PFSK-1 (cell line): ENCODE measurements at regions not wholly inside any gene's neighbourhood (a gene's known extent, or its start where the extent isn't known, plus 50 kb on each side); places are given as distances from the start of the nearest gene placed in this dataset.

Experiments used
- FOXP2 ChIP-seq: optimal IDR thresholded peaks from 2 replicates; pipeline ENCODE3; 2011; ENCODE audit warnings: borderline replicate concordance, control low read depth, inconsistent platforms; ENCODE audit not compliant: insufficient read depth; ENCODE audit errors: extremely low read length, extremely low read depth
- POLR2AphosphoS5 ChIP-seq: IDR thresholded peaks from 2 replicates; pipeline ENCODE4 v1.6.1; 2012; ENCODE audit warnings: low read depth, mild to moderate bottlenecking, control low read depth, low read length, moderate library complexity
- SIN3A ChIP-seq: IDR thresholded peaks from 2 replicates; pipeline ENCODE4 v1.6.1; 2012; ENCODE audit warnings: mild to moderate bottlenecking, low read length, moderate library complexity, borderline replicate concordance; ENCODE audit not compliant: insufficient read depth
- TAF1 ChIP-seq: IDR thresholded peaks from 2 replicates; pipeline ENCODE4 v1.6.1; 2012; ENCODE audit warnings: low read length, control low read depth, borderline replicate concordance; ENCODE audit not compliant: insufficient read depth
- TF ChIP-seq, protein P1 (sequence below), 2 experiments: IDR thresholded peaks; 2 replicates each; pipeline versions ENCODE4 v1.6.1 to v1.8.0; 2011 to 2012; ENCODE audit warnings: low read depth in 2 of 2, low read length in 2 of 2, control low read depth in 1 of 2, inconsistent platforms in 1 of 2, mild to moderate bottlenecking in 1 of 2, moderate library complexity in 1 of 2; ENCODE audit not compliant: insufficient read depth in 1 of 2

DNA sequence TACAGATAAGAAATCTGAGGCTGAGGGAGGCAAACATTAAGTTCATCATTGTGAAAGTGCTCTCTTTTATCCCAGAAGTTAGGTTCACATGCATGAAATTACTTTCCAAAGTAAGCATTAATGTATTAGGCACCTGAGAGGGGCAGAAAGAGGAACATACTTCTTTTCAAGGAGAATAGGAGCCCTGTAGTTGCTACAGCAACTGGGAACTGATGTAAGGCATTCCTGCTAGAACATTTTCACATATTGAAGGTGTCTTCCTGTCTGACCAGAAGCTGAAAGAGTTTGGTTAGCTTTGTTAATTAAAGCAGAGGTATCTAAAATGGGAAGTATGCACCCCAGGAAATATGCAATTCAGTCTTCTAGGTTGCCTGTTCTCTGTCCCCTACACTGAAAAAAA is 65.5 kb upstream of the ZBTB20 start:
- no peak for TF ChIP-seq POLR2AphosphoS5
- TF ChIP-seq SIN3A, result no peak
- TF ChIP-seq, protein P1, sequence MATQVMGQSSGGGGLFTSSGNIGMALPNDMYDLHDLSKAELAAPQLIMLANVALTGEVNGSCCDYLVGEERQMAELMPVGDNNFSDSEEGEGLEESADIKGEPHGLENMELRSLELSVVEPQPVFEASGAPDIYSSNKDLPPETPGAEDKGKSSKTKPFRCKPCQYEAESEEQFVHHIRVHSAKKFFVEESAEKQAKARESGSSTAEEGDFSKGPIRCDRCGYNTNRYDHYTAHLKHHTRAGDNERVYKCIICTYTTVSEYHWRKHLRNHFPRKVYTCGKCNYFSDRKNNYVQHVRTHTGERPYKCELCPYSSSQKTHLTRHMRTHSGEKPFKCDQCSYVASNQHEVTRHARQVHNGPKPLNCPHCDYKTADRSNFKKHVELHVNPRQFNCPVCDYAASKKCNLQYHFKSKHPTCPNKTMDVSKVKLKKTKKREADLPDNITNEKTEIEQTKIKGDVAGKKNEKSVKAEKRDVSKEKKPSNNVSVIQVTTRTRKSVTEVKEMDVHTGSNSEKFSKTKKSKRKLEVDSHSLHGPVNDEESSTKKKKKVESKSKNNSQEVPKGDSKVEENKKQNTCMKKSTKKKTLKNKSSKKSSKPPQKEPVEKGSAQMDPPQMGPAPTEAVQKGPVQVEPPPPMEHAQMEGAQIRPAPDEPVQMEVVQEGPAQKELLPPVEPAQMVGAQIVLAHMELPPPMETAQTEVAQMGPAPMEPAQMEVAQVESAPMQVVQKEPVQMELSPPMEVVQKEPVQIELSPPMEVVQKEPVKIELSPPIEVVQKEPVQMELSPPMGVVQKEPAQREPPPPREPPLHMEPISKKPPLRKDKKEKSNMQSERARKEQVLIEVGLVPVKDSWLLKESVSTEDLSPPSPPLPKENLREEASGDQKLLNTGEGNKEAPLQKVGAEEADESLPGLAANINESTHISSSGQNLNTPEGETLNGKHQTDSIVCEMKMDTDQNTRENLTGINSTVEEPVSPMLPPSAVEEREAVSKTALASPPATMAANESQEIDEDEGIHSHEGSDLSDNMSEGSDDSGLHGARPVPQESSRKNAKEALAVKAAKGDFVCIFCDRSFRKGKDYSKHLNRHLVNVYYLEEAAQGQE (IDR thresholded peaks at IDR 0.05; ENCODE audit: insufficient read depth in 1 of 2, low read depth in 2 of 2, low read length in 2 of 2), result no peak
- no peak for TF ChIP-seq TAF1
- TF ChIP-seq FOXP2, result no peak
